ENCODE measurements at regions not wholly inside any gene's neighbourhood (a gene's known extent, or its start where the extent isn't known, plus 50 kb on each side); places are given as distances from the start of the nearest gene placed in this dataset.

GRCh38 chr5:2157372-2157771 lies 274.6 kb upstream of the IRX4 start:
- no peak for TF ChIP-seq EZH2 (IDR thresholded peaks at IDR 0.05)
- no peak for TF ChIP-seq CTCF (IDR thresholded peaks at IDR 0.05)

Data from neural progenitor cell (in vitro differentiated cells).